Eye (tissue), 1 donor: ENCODE measurements at regions not wholly inside any gene's neighbourhood (a gene's known extent, or its start where the extent isn't known, plus 50 kb on each side); places are given as distances from the start of the nearest gene placed in this dataset.

Experiments used
- DNase-seq: peaks from one replicate; pipeline ENCODE4 v3.0.0-alpha.2; 2015

- no peak for DNase-seq
Observed at GRCh38 chr1:162918151-162918754, 57.3 kb upstream of the CCDC190 start.

- DNase-seq: no peak
Observed at GRCh38 chr1:162916821-162917613, 56.0 kb upstream of the CCDC190 start.

DNA sequence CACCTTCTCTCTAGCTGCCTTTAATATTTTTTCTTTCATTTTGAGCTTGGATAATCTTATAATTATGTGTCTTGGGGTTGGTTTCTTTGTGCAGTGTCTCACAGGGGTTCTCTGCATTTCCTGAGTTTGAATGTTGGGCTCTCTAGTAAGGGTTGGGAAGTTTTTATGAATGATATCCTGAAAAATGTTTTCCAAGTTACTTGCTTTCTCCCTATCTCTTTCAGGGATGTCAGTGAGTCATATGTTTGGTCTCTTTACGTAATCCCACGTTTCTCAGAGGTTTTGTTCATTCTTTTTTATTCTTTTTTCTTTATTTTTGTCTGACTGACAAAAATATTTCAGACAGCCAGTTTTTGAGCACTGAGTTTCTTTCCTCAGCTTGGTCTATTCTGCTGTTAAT, 55.4 kb upstream of the CCDC190 start:
- DNase-seq: no peak

DNA sequence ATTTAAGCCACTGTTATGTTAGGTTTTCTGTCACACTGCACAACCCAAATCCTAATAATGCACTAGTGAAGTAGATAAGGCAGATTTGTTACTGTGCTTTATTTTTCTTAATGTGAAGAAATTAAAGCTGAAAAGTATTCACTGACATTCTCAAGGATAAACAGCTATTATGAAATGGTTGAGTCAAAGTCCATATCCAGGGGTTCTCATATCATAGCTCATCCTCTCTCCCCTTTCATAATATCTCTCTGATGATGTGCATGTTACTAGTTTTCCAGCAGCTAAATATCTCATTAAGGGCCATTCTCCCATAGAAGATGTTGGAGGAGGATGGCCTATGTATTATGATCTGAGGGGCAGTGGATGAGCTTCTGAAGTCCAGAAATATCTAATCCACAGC, 53.6 kb upstream of the CCDC190 start:
- no peak for DNase-seq

DNA sequence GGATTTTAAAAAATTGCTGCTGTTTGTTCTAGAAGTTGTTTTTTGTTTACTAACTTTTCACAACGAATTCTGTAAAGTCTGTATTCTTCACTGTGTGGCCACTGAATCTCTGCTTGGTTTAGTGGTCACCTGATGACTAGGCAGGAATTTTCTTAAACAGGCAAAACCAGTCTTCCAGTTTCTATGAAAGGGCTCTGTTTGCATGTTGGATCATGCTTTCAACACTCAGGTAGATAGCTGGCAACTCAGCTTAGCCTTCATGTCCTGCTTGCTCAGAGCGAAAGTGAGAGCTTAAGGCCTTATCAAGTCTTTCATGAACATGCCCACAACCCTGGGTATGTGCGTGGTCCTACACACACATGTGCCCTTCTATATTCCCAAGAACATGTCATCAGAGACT, 52.4 kb upstream of the CCDC190 start:
- no peak for DNase-seq

DNA sequence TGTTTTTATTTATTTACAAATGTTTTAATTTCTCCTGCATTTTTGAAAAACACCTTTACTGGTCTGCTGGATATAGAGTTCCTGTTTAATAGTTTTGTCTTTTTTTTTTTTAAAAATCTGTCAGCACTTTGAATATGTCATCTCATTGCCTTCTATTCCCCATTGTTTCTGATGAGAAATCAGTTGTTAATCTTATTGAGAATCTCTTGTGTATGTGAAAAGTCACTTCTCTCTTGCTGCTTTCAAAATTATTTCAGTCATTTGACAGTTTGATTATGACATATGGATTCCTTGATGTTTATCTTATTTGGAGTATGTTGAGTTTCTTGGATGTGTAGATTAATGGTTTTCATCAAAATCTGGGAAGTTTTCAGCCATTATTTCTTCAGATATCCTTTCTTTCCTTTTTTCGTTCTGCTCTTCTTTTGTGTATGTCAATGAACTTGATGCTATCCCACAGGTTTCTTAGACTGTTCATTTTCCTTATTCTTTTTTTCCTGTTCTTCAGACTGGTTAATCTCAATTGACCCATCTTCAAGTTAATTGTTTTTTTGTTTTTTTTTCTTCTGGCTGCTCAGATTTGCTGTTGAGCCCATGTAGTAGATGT, 51.2 kb upstream of the CCDC190 start:
- no peak for DNase-seq
